Posterior cingulate gyrus (tissue), 11 donors: ENCODE measurements at regions not wholly inside any gene's neighbourhood (a gene's known extent, or its start where the extent isn't known, plus 50 kb on each side); places are given as distances from the start of the nearest gene placed in this dataset.
A peak's percentile ranks its signal among the peaks of the same experiment; 100 is the strongest.

Experiments used
- DNase-seq, 10 donors: peaks; one replicate each; pipeline versions ENCODE4 v3.0.0 to v3.0.0-alpha.2; 2020 to 2021; ENCODE audit warnings: mixed read lengths in 3 of 10
- intact Hi-C: fragments of 100-400 bp; cut with DNase I; formaldehyde crosslinking; loops from one replicate; pipeline ENCODE4 v1.15.1; 2023

GRCh38 chr10:129373231-129373630 lies 93.8 kb upstream of the MGMT start:
- intact Hi-C loops = no loop called here
- DNase-seq = no peak

GRCh38 chr10:129373718-129374117 lies 93.3 kb upstream of the MGMT start:
- no peak for DNase-seq
- intact Hi-C loops = no loop called here

- DNase-seq = no peak
- intact Hi-C loops = no loop called here
These were observed 91.9 kb upstream of the MGMT start for GRCh38 chr10:129375171-129375570.

- intact Hi-C loops = no loop called here
- no peak for DNase-seq
These were observed 91.1 kb upstream of the MGMT start for GRCh38 chr10:129375912-129376311.

GRCh38 chr10:129380279-129380678 lies 86.8 kb upstream of the MGMT start:
- no peak for DNase-seq
- intact Hi-C loops = no loop called here

GRCh38 chr10:129381741-129382140 lies 85.3 kb upstream of the MGMT start:
- intact Hi-C loops = no loop called here
- no peak for DNase-seq

- intact Hi-C loops = no loop called here
- DNase-seq = no peak
These were observed 84.6 kb upstream of the MGMT start for GRCh38 chr10:129382401-129382800.

- intact Hi-C loops = no loop called here
- no peak for DNase-seq
These were observed 83.4 kb upstream of the MGMT start for GRCh38 chr10:129383651-129384050.

GRCh38 chr10:129385600-129385999 lies 81.4 kb upstream of the MGMT start:
- DNase-seq = no peak

GRCh38 chr10:129386415-129387257 lies 80.4 kb upstream of the MGMT start:
- DNase-seq = no peak
- intact Hi-C loops = no loop called here

More at GRCh38 chr10:129385600-129385999, 81.4 kb upstream of the MGMT start:
- intact Hi-C loops = no loop called here

GRCh38 chr10:129387258-129387525 lies 79.8 kb upstream of the MGMT start:
- DNase-seq = peak in 1 of 10 donors; percentile 42
- intact Hi-C loops = no loop called here

GRCh38 chr10:129388435-129388834 lies 78.6 kb upstream of the MGMT start:
- no peak for DNase-seq
- intact Hi-C loops = no loop called here

GRCh38 chr10:129389194-129389593 lies 77.8 kb upstream of the MGMT start:
- intact Hi-C loops = no loop called here
- DNase-seq = peak in 1 of 10 donors; percentile 55

GRCh38 chr10:129390147-129390546 lies 76.9 kb upstream of the MGMT start:
- intact Hi-C loops = no loop called here

GRCh38 chr10:129390726-129391125 lies 76.3 kb upstream of the MGMT start:
- intact Hi-C loops = no loop called here

More at GRCh38 chr10:129390147-129390546, 76.9 kb upstream of the MGMT start:
- no peak for DNase-seq

GRCh38 chr10:129391464-129391863 lies 75.6 kb upstream of the MGMT start:
- no peak for DNase-seq
- intact Hi-C loops = no loop called here

More at GRCh38 chr10:129390726-129391125, 76.3 kb upstream of the MGMT start:
- DNase-seq = no peak

GRCh38 chr10:129392855-129393254 lies 74.2 kb upstream of the MGMT start:
- intact Hi-C loops = no loop called here
- DNase-seq = no peak

GRCh38 chr10:129393812-129394211 lies 73.2 kb upstream of the MGMT start:
- no peak for DNase-seq
- intact Hi-C loops = no loop called here

GRCh38 chr10:129394518-129395328 lies 72.3 kb upstream of the MGMT start:
- intact Hi-C loops = no loop called here
- no peak for DNase-seq

- intact Hi-C loops = no loop called here
- no peak for DNase-seq
These were observed 70.9 kb upstream of the MGMT start for GRCh38 chr10:129396021-129396722.
